GM03348 (cell line): ENCODE measurements at regions not wholly inside any gene's neighbourhood (a gene's known extent, or its start where the extent isn't known, plus 50 kb on each side); places are given as distances from the start of the nearest gene placed in this dataset.

Experiments
- DNase-seq: peaks from one replicate; pipeline ENCODE4 v3.0.0; 2012; ENCODE audit warnings: low spot score

DNA sequence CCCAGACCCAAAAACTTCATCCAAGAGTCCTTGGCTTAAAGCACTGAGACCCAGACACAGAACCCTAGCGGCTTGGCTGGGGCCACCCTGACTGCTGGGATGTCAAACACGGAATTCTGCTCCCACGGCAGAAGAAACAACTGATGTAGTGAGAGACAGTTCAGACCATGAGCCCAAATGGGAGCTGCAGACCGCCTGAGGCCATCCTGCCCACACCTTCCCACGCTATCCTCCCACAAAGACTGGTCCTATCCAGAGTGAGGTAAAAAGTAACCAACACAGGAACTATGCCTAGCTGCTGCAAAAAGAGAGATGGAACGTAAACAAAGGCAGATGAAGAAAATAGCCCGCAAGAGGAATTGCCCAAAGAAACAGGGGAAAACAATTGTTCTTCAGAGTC lies 203.3 kb downstream of the PTPRU start:
- DNase-seq: no peak

DNA sequence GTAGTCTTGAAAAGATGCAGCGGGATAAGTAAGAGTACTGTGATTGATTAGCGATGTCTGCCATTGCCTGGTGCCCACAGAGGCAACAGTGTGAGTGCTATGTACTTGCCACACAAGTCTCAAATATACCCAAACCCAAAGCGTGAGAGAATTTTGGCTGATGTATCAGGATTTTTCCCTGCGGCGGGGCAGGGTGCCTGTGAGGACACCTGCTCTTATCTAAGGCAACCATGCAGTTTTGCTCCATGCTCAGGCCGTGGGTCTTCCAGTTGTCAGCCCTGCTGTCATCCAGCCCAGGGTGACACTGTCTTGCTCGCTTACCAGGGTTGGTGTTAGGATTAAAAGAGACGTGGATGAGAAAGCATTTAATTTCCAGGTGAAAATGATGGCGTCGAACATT lies 202.7 kb downstream of the PTPRU start:
- no peak for DNase-seq

DNA sequence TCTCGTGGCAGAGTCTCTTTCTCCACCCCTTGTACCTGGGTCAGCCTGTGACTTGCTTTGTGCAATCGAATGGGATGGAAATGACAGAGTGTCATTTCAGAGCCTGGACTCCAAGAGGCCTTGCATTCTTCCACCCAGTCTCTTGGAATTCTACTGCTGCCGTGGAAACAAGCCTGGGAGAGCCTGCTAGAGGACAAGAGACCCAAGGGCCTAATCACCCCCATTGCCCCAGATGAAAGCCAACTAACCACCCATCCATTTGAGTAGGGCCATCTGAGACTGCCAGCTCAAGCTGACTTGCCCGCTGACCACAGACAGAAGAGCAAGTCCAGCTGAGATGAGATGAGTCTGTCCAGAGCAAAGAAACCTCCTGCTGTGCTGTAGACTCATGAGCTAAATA lies 201.6 kb downstream of the PTPRU start:
- DNase-seq: no peak

DNA sequence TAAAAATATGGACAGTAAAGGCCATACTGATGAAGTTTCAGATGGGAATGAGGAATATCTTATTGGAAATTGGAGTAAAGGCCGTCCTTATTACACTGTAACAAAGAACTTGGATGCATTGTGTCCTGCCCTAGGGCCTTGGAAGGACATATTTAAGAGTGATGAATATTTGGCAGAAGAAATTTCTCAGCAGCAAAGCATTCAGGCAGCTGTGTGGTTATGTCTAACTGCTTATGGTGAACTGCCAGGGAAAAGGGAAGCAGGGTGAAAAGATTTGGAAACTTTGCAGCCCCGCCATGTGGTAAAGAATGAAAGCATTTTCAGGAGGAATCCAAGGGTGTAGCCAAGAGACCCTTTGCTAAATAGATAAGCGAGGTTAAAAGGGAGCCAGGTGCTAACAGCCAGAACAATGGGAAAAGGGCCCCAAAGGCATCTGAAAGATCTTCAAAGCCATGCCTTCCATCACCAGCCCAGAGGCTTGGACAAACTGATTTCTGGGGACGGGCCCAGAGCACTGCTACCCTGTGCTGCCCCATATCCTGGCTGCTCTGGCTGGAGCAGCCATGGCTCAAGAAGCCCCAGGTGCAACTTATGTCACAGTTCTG lies 200.0 kb downstream of the PTPRU start:
- no peak for DNase-seq

DNA sequence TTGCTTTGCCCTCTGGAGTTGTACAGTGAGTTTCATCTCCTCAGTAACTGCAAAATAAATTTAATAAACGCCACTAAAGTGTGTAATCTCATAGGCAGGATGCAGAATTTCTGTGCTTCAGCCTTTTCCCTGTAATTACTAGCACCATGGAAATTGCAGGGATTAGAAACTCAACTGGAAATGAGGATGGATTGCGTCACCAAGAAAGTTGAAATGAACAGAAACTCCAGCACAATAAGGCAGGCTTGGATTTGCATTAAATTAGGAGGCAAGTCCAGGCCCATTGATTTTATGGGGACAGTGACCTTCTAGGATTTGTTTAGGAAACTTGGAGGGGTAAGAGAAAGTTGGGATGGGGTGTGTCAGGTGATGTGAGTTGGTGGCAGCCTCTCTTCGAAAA lies 197.5 kb downstream of the PTPRU start:
- DNase-seq: no peak

DNA sequence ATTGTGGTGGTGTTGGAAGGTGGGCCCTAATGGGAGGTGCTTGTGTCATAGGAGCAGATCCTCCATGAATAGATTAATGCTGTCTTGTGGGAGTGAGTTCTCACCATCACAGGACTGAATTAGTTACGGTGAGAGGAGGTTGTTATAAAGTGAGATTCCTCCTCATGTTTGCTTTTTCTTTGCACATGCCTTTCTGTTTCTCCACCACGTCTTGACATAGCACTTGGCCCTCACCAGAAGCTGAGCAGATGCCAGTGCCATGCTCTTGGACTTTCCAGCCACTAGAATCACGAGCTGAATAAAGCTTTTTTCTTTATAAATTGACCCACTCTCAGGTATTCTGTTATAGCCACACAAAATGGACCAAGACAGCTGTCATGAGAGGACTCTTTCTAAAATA lies 194.8 kb downstream of the PTPRU start:
- DNase-seq: no peak

DNA sequence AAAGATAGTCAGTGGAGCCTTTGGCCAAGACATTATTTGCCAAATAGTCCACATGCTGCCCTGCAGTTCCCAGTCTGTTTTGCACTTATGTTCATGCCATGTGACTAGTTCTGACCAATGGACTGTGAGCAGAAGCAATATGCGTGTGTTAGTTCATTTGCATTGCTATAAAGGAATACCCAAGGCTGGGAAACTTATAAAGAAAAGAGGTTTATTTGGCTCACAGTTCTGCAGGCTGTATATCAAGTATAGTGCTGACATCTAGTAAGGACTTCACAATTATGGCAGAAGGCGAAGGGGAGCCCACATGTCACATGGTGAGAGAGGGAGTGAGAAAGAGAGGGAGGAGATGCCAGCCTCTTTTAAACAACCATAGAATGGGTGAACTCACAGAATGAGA lies 193.3 kb downstream of the PTPRU start:
- DNase-seq: no peak

DNA sequence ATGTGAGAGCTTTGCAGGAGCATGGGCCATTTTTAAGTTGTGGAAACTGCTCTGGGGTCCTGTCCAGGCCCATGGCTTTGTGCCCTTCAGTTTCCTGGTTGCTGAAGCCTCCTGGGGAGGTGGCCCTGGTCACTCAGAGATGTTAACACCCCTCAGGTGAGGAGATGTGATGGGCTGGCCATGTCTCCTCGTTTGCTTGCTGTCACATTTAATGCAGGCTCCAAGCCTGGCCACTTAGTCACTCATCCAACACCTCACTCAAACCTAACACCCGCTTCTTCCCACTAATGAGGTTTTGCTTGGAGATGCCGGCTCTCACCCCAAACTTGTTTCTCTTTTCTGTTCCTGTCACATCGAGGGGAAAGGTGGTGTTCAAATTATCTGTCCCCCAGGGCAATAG lies 192.7 kb downstream of the PTPRU start:
- DNase-seq: no peak

DNA sequence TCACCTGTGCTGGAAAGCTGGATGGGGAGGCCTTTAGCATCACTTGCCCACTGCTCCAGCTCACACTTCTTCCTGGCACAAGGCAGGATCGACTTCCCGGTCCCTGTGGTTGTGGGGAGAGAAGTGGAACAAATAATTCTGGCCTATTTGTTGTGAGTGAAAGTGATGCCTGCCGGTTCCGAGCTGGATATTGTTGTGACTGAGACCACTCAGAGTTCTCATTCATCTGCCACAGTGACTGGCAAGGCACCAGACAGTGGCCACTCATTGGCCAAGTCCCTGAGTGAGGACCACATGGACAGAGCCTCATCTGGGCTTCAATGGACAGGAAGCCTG lies 191.9 kb downstream of the PTPRU start:
- DNase-seq: no peak

DNA sequence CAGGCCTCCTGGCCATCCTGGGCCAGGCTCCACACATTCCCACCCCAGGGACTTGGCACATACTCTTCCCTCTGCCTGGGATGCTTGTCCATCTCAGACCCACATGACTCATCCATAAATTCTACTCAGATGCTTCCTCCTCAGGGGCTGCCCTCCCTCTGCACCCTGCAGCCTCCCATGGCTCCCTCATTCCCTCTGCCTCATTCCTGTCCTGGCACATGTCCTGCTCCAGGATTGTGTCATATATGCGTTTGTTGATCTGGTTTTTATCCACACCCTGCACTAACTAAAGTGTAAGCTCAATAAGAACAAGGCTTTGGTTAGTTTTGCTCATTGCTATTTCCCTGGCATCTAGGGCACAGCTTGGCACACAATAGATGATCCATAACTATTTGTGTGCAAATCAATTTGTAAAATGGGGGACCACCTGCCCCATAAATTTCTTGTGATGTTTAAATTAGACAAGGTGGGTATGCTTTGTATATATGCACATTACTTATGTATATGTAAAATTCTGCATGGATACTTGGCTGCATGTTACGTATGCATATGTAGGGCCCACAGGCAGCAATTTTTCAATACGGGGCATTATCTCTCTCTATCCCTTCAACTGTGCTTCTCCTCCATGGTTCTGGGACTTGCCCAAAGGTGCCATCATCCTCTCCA lies 191.4 kb downstream of the PTPRU start:
- no peak for DNase-seq

DNA sequence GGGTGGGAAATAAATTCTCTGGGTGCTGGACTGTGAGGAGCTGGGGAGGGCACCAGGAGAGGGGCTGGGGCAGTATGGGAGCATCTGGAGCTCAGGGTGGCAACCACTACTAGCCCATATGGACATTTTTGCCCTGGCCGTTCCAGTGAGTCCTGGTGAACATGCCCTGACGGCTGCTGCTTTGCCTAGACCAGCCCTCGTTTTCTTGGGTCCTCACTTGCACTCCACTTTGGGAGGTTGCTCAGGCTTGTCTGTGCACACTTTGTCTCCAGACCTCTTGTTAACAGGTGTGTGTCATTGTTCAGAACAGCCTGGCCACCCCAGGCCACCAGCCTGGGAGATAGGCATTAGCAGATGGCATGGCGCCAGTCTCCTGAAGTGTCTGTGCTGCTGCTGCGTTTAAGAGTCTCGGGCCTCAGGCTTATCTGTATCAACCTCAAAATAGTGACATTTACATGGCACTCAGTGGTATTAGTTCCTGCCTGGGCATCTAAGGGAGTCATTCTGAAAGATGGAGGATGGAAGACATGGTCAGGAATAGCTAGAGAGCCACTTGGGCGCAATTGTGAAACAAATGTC lies 190.5 kb downstream of the PTPRU start:
- DNase-seq: no peak

DNA sequence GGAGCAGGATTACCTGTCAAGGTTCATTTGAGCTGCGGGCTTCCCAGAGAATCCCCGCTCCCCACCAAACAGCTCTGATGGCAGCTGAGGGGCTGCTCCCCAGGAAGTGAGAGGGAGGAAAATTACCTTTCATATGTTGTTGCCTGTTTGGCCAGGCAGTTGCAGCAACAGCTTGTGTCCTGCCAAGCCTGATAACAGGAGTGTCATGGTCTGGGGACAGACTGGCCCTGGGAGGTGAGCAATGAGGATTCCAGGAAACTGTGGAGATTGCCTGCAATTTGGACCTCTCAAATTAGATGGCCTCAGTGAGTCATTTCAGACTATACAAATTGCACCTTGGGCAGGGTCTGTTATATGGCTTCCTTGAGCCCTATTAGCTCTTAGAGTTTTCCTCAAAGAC lies 189.3 kb downstream of the PTPRU start:
- no peak for DNase-seq

DNA sequence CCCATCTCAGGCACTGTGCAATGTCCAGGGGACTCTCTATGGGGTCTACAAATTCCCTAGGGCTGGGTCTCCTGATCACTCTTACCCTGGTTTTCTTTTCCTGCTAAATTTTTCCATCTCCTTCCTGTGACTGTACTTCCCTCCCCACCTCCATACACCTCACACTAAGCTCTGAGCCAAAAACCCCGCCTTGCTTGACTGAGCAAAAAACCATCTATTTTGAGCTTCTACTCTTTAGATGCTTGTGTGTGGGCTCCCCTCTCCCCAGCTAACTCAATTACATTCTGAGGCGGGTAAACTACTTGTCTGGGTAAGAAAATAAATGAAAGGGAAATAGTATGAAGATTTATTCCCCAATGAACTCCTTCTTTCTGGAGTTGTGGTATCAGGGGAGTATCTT lies 187.9 kb downstream of the PTPRU start:
- no peak for DNase-seq

DNA sequence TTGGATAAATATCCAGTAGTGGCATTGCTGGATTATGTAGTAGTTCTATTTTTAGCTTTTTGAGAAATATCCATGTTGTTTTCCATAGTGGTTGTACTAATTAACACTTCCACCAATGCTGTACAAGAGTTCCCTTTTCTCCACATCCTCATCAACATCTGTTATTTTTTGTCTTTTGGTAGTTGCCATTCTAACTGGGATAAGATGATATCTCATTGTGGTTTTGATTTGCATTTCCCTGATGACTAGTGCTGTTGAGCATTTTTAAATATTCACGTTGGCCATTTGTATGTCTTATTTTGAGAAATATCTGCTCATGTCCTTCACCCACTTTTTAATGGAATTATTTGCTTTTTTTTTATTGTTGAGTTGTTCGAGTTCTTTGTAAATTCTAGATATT lies 183.9 kb downstream of the PTPRU start:
- DNase-seq: no peak

DNA sequence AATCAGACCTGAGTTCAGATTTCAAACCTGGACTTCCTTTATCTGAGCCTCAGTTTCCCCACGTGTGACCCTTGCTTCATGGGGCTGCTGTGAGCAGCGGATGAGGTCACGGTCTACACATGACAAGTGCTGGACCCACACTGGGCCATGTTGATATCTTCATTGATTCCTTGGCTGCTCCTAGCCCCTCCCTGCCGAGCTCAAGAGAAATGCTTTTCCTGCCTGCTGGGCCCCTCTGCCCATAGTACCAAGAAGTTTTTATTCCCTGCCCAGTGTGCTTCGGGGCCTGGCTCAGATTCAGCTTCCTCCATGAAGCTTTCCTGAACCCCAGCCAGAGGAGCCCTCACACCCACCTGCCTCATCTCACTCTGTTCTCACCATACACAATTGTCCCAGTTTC lies 181.6 kb downstream of the PTPRU start:
- no peak for DNase-seq

DNA sequence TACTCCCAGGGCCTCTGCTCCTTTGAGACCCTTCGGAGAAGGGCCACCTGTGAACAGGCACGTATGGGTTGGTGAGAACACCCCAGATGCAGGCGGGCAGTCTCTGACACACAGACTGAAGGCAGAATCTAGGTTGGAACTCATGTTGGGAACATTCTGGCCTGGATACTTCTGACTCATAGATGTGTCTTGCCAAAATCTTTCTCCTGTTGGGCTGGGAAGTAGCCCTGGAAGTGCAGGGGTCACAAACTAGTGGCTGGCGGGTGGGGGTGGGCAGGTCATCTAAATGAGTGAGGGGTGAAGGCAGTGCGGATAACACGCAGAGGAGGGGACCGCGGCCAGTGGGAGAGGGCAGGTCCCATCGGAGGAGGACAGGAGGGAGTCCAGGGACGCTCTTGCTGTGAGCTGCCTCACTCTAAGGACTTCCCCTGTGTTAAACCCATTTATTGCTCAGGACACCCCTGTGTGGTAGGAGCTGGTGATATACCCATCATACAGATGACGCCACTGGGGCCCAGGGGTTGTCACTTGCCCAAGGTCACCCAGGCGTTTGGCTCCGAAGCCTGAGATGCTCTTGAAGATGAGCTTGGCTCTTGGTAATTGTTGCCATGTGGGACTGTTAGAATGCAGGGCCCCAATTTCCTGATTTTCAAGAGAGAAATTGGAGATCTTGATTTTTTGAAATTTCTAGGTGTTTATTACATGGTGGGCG lies 181.0 kb downstream of the PTPRU start:
- no peak for DNase-seq

DNA sequence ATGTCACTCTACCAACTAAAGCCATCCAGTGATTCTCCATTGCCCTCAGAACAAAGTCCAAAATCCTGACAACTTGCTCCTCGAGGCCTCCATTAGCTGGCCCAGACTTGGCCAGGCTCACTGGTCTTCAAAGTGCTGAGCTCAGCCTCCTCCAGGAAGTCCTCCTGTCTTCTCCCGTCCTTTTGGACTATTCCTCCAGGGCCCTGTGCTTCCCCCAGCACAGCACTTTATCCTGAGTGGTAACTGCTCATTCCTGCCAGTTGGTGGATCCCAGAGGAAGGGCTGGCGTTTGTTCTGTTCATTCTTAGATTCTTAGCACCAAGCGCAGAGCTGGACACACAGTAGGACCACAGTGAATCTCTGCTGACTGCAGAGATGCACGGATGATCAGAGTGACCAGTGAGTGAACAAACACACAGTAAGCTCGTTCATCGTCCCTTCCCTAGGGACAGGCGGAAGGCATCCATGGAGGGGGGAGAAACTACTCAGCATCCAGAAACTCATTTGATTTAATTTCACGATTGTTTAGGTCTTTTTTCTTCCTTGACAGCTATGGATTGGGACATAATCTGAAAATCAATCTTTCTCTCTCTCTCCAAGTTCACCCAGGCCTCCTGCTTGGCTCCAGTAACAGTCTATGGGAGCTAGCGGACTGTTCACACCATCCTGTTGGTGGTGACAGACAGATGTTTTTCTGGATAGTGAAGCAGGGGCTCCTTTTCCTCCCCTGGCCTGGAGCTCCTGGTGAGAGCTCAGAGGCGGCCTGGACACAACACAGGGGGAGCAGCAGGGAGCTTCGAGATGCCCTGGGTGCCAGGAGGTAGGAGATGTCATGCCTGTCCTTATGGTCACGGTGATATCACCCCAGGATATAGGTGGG lies 180.2 kb downstream of the PTPRU start:
- DNase-seq: no peak

DNA sequence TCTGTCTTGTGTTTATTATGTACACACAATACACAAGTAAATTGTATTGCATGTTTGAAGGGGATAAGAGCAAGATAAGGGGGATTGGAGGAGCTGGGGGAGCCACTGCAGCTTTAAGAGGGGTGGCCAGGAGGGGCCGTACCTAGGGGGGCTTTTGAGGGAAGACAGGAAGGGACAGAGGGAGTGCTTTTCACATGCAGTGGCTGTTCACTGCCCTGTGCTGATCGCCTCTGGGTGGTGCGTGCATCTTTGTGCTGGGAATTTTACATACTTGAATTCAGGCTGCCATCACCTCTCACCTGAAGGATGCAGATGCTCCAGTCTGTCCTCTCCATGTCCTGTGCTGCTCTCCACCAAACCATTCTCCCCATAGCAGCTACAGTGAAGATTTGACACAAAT lies 179.5 kb downstream of the PTPRU start:
- DNase-seq: no peak

DNA sequence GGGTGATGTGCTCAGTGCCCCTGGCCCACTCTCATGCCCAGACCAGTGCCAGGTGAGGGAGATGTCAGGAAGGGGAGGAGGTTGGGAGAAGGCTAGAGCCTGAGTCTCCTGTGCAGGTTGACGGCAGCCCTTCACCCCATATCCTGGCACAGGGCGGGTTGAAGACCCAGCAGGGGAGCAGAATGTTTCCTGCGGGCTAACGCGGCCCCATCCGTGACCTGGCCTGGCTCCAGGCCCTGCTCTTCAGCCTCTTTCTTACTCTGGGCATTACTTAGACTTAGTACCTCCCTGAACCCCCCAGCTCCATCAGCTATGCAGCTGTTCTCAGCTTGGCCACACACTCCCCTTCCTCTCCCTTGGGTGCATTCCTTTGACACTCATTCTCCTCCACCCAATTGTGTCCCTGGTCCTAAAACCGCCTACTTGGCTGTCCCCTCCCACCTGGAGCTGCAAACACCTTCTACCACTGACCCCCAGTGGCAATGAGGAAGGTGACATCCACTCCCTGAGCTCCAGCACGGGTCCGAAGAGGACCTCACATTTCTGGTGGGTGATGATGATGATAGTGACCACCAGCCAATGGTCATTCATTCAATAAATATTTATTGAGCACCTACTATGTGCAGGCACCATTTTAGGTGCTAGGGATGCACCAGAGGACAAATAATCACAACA lies 179.0 kb downstream of the PTPRU start:
- DNase-seq: no peak

DNA sequence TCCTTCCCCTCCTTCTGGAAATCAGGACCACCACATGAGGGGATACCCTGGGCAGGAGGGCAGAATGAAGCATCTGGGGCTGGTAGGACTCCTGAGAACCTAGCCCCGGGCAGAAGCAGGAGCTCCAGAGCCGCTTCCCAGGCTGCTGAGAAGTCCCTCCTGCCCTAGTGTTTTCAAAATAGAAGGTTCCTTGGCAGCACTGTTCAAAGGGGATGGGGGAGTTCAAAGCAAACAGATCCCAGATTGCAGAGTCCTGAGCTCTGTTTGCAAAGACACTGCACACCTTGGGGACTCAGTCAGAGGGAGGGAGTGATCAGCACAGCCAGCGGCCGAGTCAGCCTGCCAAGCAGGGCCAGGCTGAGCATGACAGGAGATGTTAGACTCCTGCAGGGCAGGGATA lies 177.8 kb downstream of the PTPRU start:
- DNase-seq: no peak

DNA sequence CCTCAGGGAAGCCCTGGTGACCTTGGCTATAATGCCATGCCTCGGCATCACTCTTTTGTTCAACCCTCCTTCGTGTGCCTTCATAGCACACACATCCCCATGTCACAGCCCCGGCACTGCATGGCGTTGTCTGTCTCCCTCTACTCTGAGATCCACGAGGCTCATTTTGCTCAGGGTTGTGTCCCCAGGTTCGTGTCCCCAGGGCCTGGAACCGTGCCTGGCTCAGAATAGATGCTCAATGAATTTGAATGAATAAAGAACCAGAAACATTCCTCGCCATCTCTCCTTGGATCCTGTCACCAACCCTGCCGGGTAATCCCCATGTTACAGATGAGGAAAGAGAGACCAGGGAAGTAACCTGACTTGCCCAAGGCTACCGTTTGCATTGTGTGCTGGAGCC lies 177.3 kb downstream of the PTPRU start:
- no peak for DNase-seq

DNA sequence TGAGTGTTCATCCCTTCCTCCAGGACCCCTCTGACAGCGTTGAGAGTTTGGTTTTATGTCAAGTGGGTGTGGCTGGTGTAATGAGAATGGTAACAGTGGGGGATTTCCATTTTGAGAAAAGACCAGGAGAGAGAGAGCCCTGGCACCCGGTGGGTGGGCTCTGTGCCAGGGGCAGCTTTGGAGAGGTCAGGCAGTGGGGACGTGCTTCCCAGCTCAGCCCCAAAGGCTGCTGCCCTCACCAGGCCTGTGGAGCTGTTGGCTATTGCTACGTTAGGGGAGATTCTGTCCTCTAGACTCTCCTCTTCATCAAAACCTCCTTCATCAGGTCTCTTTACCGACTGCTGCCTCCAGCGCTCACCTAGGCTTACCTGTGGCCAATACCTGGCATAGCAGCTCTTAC lies 176.3 kb downstream of the PTPRU start:
- DNase-seq: no peak
